Hepatocyte (in vitro differentiated cells): ENCODE measurements at regions not wholly inside any gene's neighbourhood (a gene's known extent, or its start where the extent isn't known, plus 50 kb on each side); places are given as distances from the start of the nearest gene placed in this dataset.

Experiments
- DNase-seq: peaks from one replicate; pipeline ENCODE4 v3.0.0-alpha.2; 2016; ENCODE audit warnings: low spot score
- H2AFZ ChIP-seq: fragments of 200-600 bp; sonication (generic); 2 replicates; pipeline ENCODE4 v1.6.0; 2016; ENCODE audit warnings: antibody characterized with exemption, mild to moderate bottlenecking
- H3K27ac ChIP-seq: fragments of 200-600 bp; sonication (generic); 2 replicates; pipeline ENCODE4 v1.5.1; 2016; ENCODE audit warnings: mild to moderate bottlenecking
- H3K27me3 ChIP-seq: fragments of 200-600 bp; sonication (generic); 2 replicates; pipeline ENCODE4 v1.6.1; 2016
- H3K36me3 ChIP-seq: fragments of 200-600 bp; sonication (generic); replicated peaks from 2 replicates; pipeline ENCODE4 v1.5.1; 2016; ENCODE audit warnings: low read depth; ENCODE audit not compliant: insufficient read depth
- H3K4me1 ChIP-seq: fragments of 200-600 bp; sonication (generic); 2 replicates; pipeline ENCODE4 v1.5.1; 2016; ENCODE audit warnings: mild to moderate bottlenecking, moderate library complexity; ENCODE audit not compliant: insufficient read depth
- H3K4me2 ChIP-seq: fragments of 200-600 bp; sonication (generic); 2 replicates; pipeline ENCODE4 v1.6.0; 2016
- H3K4me3 ChIP-seq: fragments of 200-600 bp; sonication (generic); 2 replicates; pipeline ENCODE4 v1.5.1; 2016; ENCODE audit warnings: mild to moderate bottlenecking
- H3K79me2 ChIP-seq: fragments of 200-600 bp; sonication (generic); 2 replicates; pipeline ENCODE4 v1.6.0; 2017; ENCODE audit warnings: mild to moderate bottlenecking
- H3K9me2 ChIP-seq: fragments of 200-600 bp; sonication (generic); replicated peaks from 2 replicates; pipeline ENCODE4 v1.6.0; 2017; ENCODE audit warnings: mild to moderate bottlenecking; ENCODE audit not compliant: insufficient read depth
- H3K9me3 ChIP-seq: fragments of 200-600 bp; sonication (generic); 2 replicates; pipeline ENCODE4 v1.5.1; 2016; ENCODE audit warnings: low read depth, mild to moderate bottlenecking
- H4K20me1 ChIP-seq: fragments of 200-600 bp; sonication (generic); 2 replicates; pipeline ENCODE4 v1.6.0; 2016; ENCODE audit warnings: mild to moderate bottlenecking; ENCODE audit not compliant: insufficient read depth, poor library complexity, severe bottlenecking
- EZH2 ChIP-seq: fragments of 200-600 bp; sonication (generic); IDR thresholded peaks from 2 replicates; pipeline ENCODE4 v1.6.1; 2016; ENCODE audit warnings: antibody characterized with exemption, mild to moderate bottlenecking, borderline replicate concordance
- EZH2phosphoT487 ChIP-seq: fragments of 200-600 bp; sonication (generic); IDR thresholded peaks from one replicate; pipeline ENCODE4 v1.6.1; 2018; ENCODE audit warnings: antibody characterized with exemption, mild to moderate bottlenecking, low read depth, moderate library complexity; ENCODE audit not compliant: unreplicated experiment, severe bottlenecking
- WGBS: methylation state at CpG from one replicate; pipeline ENCODE4 v1.1.6; 2016; ENCODE audit warnings: low lambda C conversion rate; ENCODE audit errors: missing lambda C conversion rate; 5-methylcytosine and 5-hydroxymethylcytosine counted together
- TF ChIP-seq, protein P1 (sequence below): fragments of 200-600 bp; sonication (generic); IDR thresholded peaks from 2 replicates; pipeline ENCODE4 v1.5.1; 2016; ENCODE audit warnings: antibody characterized with exemption, mild to moderate bottlenecking; ENCODE audit not compliant: poor library complexity

DNA sequence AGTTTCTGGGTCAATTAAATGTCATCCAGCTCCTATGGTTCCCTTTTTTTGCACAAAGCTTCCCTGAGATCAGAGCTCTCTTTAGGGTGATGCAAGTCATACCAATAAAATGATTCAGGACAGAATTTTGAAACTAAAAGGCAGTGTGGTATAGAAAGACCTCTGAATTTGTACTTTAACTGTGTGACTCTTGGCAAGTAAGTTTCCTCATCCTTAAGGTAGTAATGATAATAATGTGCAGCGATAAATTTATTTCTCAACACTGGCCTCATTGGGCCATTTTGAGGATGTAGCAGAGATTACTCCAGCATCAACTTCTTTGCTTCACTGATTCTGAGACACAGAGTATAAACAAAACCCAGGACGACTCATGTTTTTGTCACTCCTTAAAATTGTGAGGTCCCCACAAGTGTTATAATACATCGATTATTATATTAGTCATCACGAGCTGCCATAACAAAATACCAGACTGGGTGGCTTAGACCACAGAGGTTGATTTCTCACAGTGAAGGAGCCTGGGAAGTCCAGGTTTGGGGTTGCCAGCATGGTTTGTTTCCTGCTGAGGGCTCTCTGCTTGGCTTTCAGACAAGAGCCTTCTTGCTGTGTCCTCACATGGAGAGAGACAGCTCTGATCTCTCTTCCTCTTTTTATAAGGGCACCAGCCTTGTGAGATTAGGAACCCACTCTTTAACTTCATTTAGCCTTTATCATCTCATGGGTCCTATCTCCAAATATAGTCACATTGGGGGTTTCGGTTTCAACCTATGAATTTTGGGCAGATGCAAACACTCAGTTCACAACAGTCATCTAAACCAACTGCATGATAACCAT is 293.0 kb downstream of the ZNF608 start:
- no peak overlapping the region for H3K4me2 ChIP-seq
- H3K27ac ChIP-seq: no peak overlapping the region
- no peaks in the 10 kb centered on the region for H4K20me1 ChIP-seq
- no peak overlapping the region for H3K4me3 ChIP-seq
- no peak for DNase-seq
- TF ChIP-seq EZH2: no peak
- TF ChIP-seq, protein P1, sequence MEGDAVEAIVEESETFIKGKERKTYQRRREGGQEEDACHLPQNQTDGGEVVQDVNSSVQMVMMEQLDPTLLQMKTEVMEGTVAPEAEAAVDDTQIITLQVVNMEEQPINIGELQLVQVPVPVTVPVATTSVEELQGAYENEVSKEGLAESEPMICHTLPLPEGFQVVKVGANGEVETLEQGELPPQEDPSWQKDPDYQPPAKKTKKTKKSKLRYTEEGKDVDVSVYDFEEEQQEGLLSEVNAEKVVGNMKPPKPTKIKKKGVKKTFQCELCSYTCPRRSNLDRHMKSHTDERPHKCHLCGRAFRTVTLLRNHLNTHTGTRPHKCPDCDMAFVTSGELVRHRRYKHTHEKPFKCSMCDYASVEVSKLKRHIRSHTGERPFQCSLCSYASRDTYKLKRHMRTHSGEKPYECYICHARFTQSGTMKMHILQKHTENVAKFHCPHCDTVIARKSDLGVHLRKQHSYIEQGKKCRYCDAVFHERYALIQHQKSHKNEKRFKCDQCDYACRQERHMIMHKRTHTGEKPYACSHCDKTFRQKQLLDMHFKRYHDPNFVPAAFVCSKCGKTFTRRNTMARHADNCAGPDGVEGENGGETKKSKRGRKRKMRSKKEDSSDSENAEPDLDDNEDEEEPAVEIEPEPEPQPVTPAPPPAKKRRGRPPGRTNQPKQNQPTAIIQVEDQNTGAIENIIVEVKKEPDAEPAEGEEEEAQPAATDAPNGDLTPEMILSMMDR: no peak
- TF ChIP-seq EZH2phosphoT487: no peak
- 86% methylated on average over 5 of the region's 5 CpGs for WGBS
- no peaks in the 10 kb centered on the region for H3K4me1 ChIP-seq
- H2AFZ ChIP-seq: no peak overlapping the region
- H3K9me3 ChIP-seq: no peaks in the 10 kb centered on the region
- H3K9me2 ChIP-seq: no peaks in the 10 kb centered on the region
- no peaks in the 10 kb centered on the region for H3K79me2 ChIP-seq
- no peaks in the 10 kb centered on the region for H3K27me3 ChIP-seq
- no peaks in the 10 kb centered on the region for H3K36me3 ChIP-seq

DNA sequence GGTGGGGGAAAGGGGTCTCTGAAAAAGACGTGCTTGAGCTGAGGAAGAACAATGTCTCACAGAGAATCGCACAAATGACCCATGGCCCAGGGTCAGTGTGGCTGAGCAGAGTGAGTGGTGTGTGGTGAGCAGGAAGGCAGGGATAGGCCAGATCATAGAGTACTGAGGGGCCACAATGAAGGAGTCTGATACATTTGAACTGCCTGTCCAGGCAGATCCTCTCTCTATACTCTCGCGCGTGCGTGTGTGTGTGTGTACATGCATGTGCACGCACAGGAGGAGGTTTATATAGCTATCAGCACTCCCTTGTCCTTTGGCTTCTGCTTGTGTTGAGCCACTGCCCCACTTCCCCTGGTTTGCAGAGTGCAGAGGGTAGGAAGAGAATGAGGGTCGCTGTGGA is 294.0 kb downstream of the ZNF608 start:
- Histone ChIP-seq H4K20me1 (no peaks in the 10 kb centered on the region), H3K36me3 (no peaks in the 10 kb centered on the region), H3K27ac (no peak overlapping the region), H3K4me1 (no peaks in the 10 kb centered on the region), H3K9me2 (no peaks in the 10 kb centered on the region), H3K79me2 (no peaks in the 10 kb centered on the region), H3K9me3 (no peaks in the 10 kb centered on the region), H3K4me3 (no peak overlapping the region), H3K27me3 (no peaks in the 10 kb centered on the region), H2AFZ (no peak overlapping the region), H3K4me2 (no peak overlapping the region)
- 97% methylated on average over 8 of the region's 8 CpGs for WGBS
- TF ChIP-seq EZH2phosphoT487: no peak
- TF ChIP-seq, protein P1: no peak
- TF ChIP-seq EZH2: no peak
- DNase-seq: no peak

DNA sequence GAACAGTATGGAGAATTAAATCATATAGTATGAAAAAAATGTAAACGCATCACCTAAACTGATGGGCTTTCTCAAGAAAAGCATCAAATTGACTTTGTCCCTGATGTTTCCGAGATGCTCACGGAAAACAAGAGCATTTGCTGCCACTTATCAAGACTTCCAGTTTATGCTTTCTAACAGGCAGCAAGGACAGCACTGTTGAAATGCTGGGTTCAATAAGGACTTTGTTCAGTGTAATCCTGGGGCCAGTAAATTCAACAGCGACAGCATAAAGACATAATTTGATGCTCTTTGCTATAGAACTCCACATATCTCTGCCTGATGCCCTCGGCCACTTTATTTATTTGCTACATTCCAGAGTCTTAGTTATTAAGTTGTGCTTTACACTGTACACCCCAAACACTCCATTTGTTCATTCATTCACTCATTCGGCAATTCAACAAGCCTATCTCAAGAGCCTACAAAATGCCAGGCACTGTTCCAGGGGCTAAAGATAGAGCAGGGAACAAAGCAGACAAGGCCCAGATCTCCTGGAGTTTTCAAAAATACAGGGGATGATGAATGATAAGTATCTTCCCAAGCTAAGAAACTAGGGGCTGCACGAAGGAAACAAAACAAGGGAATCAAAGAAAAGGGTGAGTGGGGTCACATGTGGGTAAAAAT is 294.6 kb downstream of the ZNF608 start:
- DNase-seq: no peak
- Histone ChIP-seq H3K27ac (no peak overlapping the region), H3K4me1 (no peaks in the 10 kb centered on the region), H3K27me3 (no peaks in the 10 kb centered on the region), H2AFZ (no peak overlapping the region), H3K9me3 (no peaks in the 10 kb centered on the region), H3K36me3 (no peaks in the 10 kb centered on the region), H3K4me2 (no peak overlapping the region), H3K79me2 (no peaks in the 10 kb centered on the region), H4K20me1 (no peaks in the 10 kb centered on the region), H3K4me3 (no peak overlapping the region), H3K9me2 (no peaks in the 10 kb centered on the region)
- TF ChIP-seq EZH2 (no peak), EZH2phosphoT487 (no peak)
- TF ChIP-seq, protein P1: no peak
- 90% methylated on average over 7 of the region's 7 CpGs for WGBS
